ENCODE measurements at regions not wholly inside any gene's neighbourhood (a gene's known extent, or its start where the extent isn't known, plus 50 kb on each side); places are given as distances from the start of the nearest gene placed in this dataset.
A peak's percentile ranks its signal among the peaks of the same experiment; 100 is the strongest.

DNA sequence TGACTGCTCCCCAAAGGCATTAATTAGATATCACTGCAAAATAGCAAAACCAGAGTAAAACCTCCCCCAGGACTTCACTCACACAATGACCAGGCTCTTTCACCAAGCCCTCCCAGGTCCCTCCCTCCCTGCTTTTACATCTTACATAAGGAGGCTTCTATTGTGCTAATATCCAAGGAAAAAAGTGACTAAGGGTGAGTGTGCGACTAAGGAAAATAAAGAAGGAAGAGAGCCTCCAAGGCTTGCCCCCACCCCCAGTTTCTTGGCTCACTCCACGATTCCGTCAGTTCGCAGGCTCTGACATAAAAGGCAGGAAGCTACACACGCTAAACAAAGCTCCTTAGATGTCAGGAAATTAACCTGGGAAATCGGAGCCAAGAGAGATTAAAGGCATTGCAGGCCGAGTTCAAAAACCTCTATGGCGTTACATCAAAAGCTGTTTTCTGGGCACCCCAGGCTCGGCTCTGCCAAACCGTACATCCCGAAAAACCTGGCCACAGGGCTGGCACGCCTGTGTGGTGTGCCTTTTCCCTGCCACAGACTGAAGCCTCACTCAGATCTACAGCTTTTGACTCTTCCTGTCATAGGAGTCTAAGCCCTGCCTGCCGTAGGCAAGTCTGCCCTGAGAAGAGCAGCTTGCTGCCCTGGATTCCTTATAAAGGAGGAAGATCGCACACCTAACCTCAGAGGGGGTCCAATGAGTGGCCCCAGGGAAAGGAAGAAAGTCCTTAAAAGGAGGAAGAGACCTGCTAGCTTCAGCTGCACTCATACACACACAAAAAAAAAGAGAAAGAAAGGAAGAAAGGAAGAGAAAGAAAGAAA, 67.0 kb upstream of the SERP2 start:
- no peak for DNase-seq (ENCODE audit: low spot score)
- intact Hi-C loops (cut with micrococcal nuclease; ENCODE audit: unreplicated experiment): no loop called here
- H3K9me3 ChIP-seq (ENCODE audit: low read length): no peaks in the 10 kb centered on the region

DNA sequence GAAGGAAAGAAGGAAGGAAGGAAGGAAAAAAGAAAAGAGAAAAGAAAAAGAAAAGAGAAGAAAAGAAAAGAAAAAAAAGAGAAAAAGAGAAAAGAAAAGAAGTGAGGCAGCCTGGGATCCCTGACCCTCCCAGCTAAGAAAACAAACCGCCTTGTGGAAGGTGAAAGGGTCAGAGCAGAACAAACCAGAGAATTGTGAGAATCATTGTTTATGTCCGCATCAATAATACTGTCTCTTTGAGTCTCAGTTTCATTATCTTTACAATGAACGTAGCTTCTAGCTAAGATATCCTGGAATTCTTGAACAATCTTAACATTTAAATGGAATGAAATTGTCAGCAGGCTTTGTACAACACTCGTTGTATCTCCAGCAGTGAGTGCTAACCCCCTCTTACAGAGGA, 66.4 kb upstream of the SERP2 start:
- Histone ChIP-seq H3K79me2 (ENCODE audit: insufficient read depth, low read length) (no peaks in the 10 kb centered on the region), H3K4me1 (ENCODE audit: insufficient read depth, low read length) (0 out of 2 replicates have a peak, but pooled peaks cover 11% of the 10 kb centered on the region), H3K4me2 (ENCODE audit: low read depth, low read length) (no peak overlapping the region), H3K9ac (ENCODE audit: insufficient read depth, low read depth, low read length) (no peak overlapping the region), H3K4me3 (replicated peaks in 1 of 3; ENCODE audit: insufficient read depth in 1 of 3, low read depth in 2 of 3, low read length in 3 of 3) (no peak overlapping the region), H3K27ac (ENCODE audit: extremely low read length, insufficient read depth, low read length) (no peak overlapping the region), H3K36me3 (replicated peaks in 1 of 2; ENCODE audit: control insufficient read depth in 1 of 2, insufficient read depth in 2 of 2, low read length in 2 of 2) (no peaks in the 10 kb centered on the region), H2AFZ (ENCODE audit: low read length) (no peak overlapping the region), H3K27me3 (ENCODE audit: control insufficient read depth in 1 of 2, insufficient read depth in 2 of 2, low read length in 2 of 2) (peaks cover 0 to 9% of the 10 kb centered on the region in 2 experiments; a peak in 2 of 5 replicates), H4K20me1 (ENCODE audit: insufficient read depth, low read length) (no peaks in the 10 kb centered on the region), H3K9me3 (ENCODE audit: low read length) (no peaks in the 10 kb centered on the region)
- no TSS peak for BruUV-seq (replicated peaks)
- FAIRE-seq (no peak), ATAC-seq (no peak), DNase-seq (ENCODE audit: low spot score) (no peak)
- in situ Hi-C loops (cut with HindIII; ENCODE audit: extremely low pct_ligation_motif_present, low pct_unique_long_range_greater_than_20kb): no loop called here
- POLR2A ChIA-PET: interaction anchor here (1.1 kb wide), 1 partner anchor 96 kb away, joined by 3 read pairs; no protein-coding TSS in a partner anchor
- CTCF ChIA-PET (ENCODE audit: low intra/inter-chr PET ratio, low total read pairs): no interaction called here
- WGBS (ENCODE audit: low lambda C conversion rate): 27% methylated on average over 4 of the region's 4 CpGs
- no peak for TF ChIP-seq KDM4B (CRISPR knock-in tag; IDR thresholded peaks at IDR 0.05)
- TF ChIP-seq ZNF256 (CRISPR knock-in tag; conservative IDR thresholded peaks at IDR 0.05): no peak
- intact Hi-C loops (cut with micrococcal nuclease; ENCODE audit: unreplicated experiment): no loop called here

More for the DNA sequence above, 67.0 kb upstream of the SERP2 start:
- peak overlapping the region; percentile 52 for H3K4me2 ChIP-seq (ENCODE audit: low read depth, low read length)
- no peak overlapping the region for H3K9ac ChIP-seq (ENCODE audit: insufficient read depth, low read depth, low read length)
- BruUV-seq (replicated peaks): no TSS peak
- no peaks in the 10 kb centered on the region for H3K79me2 ChIP-seq (ENCODE audit: insufficient read depth, low read length)
- H3K4me1 ChIP-seq (ENCODE audit: insufficient read depth, low read length): 0 out of 2 replicates have a peak, but pooled peaks cover 11% of the 10 kb centered on the region
- peaks cover 0 to 9% of the 10 kb centered on the region in 2 experiments; a peak in 2 of 5 replicates for H3K27me3 ChIP-seq (ENCODE audit: control insufficient read depth in 1 of 2, insufficient read depth in 2 of 2, low read length in 2 of 2)
- no peak for FAIRE-seq
- in situ Hi-C loops (cut with HindIII; ENCODE audit: extremely low pct_ligation_motif_present, low pct_unique_long_range_greater_than_20kb): no loop called here
- no peak overlapping the region for H2AFZ ChIP-seq (ENCODE audit: low read length)
- H4K20me1 ChIP-seq (ENCODE audit: insufficient read depth, low read length): no peaks in the 10 kb centered on the region
- H3K36me3 ChIP-seq (replicated peaks in 1 of 2; ENCODE audit: control insufficient read depth in 1 of 2, insufficient read depth in 2 of 2, low read length in 2 of 2): no peaks in the 10 kb centered on the region
- no peak; the same call in 2 of the 3 replicates for ATAC-seq
- H3K4me3 ChIP-seq (replicated peaks in 1 of 3; ENCODE audit: insufficient read depth in 1 of 3, low read depth in 2 of 3, low read length in 3 of 3): no peak overlapping the region
- WGBS (ENCODE audit: low lambda C conversion rate): 8% methylated on average over 14 of the region's 14 CpGs
- ChIA-PET POLR2A (interaction anchor here (1.1 kb wide), 1 partner anchor 97 kb away, joined by 3 read pairs; no protein-coding TSS in a partner anchor), CTCF (ENCODE audit: low intra/inter-chr PET ratio, low total read pairs) (no interaction called here)
- H3K27ac ChIP-seq (ENCODE audit: extremely low read length, insufficient read depth, low read length): no peak overlapping the region
- TF ChIP-seq, protein P1, sequence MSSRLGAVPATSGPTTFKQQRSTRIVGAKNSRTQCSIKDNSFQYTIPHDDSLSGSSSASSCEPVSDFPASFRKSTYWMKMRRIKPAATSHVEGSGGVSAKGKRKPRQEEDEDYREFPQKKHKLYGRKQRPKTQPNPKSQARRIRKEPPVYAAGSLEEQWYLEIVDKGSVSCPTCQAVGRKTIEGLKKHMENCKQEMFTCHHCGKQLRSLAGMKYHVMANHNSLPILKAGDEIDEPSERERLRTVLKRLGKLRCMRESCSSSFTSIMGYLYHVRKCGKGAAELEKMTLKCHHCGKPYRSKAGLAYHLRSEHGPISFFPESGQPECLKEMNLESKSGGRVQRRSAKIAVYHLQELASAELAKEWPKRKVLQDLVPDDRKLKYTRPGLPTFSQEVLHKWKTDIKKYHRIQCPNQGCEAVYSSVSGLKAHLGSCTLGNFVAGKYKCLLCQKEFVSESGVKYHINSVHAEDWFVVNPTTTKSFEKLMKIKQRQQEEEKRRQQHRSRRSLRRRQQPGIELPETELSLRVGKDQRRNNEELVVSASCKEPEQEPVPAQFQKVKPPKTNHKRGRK (CRISPR knock-in tag; IDR thresholded peaks at IDR 0.05): peak; percentile 71; the same call in 1 of the 2 replicates
- TF ChIP-seq ATM (IDR thresholded peaks at IDR 0.05; ENCODE audit: borderline replicate concordance): no peak
- peak; percentile 29; the same call in 1 of the 2 replicates for TF ChIP-seq TCF7 (IDR thresholded peaks at IDR 0.05; ENCODE audit: low read depth)
- TF ChIP-seq SRY (CRISPR knock-in tag; IDR thresholded peaks at IDR 0.05): no peak
- no peak for TF ChIP-seq ZNF703 (CRISPR knock-in tag; IDR thresholded peaks at IDR 0.05; ENCODE audit: borderline replicate concordance)
